GM06990 (cell line): ENCODE measurements at regions not wholly inside any gene's neighbourhood (a gene's known extent, or its start where the extent isn't known, plus 50 kb on each side); places are given as distances from the start of the nearest gene placed in this dataset.

Source experiments
- DNase-seq: peaks from one replicate; pipeline ENCODE4 v3.0.0-alpha.2; 2011; ENCODE audit not compliant: insufficient read length; ENCODE audit errors: extremely low read depth
- H3K27me3 ChIP-seq: replicated peaks from 2 replicates; pipeline ENCODE4 v1.6.0; 2011; ENCODE audit warnings: low read length; ENCODE audit not compliant: control insufficient read depth, insufficient read depth
- H3K36me3 ChIP-seq: 2 replicates; pipeline ENCODE4 v1.5.1; 2011; ENCODE audit warnings: low read length; ENCODE audit not compliant: control insufficient read depth, insufficient read depth
- H3K4me3 ChIP-seq: replicated peaks from 2 replicates; pipeline ENCODE4 v1.5.1; 2011; ENCODE audit warnings: low read depth, mild to moderate bottlenecking, control low read depth, low read length
- CTCF ChIP-seq: IDR thresholded peaks from 2 replicates; pipeline ENCODE4 v1.5.1; 2011; ENCODE audit warnings: low read length, control low read depth, mild to moderate bottlenecking, inconsistent platforms; ENCODE audit not compliant: insufficient read depth, poor library complexity, severe bottlenecking

GRCh38 chr2:152858594-152859265 is 140.3 kb downstream of the ARL6IP6 start:
- no peak overlapping the region for H3K4me3 ChIP-seq
- H3K36me3 ChIP-seq: no peaks in the 10 kb centered on the region
- DNase-seq: no peak
- no peak for TF ChIP-seq CTCF
- no peaks in the 10 kb centered on the region for H3K27me3 ChIP-seq

GRCh38 chr2:152846697-152847470 is 128.5 kb downstream of the ARL6IP6 start:
- H3K27me3 ChIP-seq: no peaks in the 10 kb centered on the region
- no peak overlapping the region for H3K4me3 ChIP-seq
- TF ChIP-seq CTCF: no peak
- DNase-seq: no peak
- no peaks in the 10 kb centered on the region for H3K36me3 ChIP-seq

GRCh38 chr2:152835674-152836073 is 117.3 kb downstream of the ARL6IP6 start:
- Histone ChIP-seq H3K27me3 (no peaks in the 10 kb centered on the region), H3K4me3 (no peak overlapping the region), H3K36me3 (no peaks in the 10 kb centered on the region)
- no peak for TF ChIP-seq CTCF
- DNase-seq: no peak

GRCh38 chr2:152827944-152828343 is 109.5 kb downstream of the ARL6IP6 start:
- Histone ChIP-seq H3K4me3 (no peak overlapping the region), H3K27me3 (no peaks in the 10 kb centered on the region), H3K36me3 (no peaks in the 10 kb centered on the region)
- DNase-seq: no peak
- no peak for TF ChIP-seq CTCF

GRCh38 chr2:152826581-152827279 is 108.3 kb downstream of the ARL6IP6 start:
- H3K27me3 ChIP-seq: no peaks in the 10 kb centered on the region
- TF ChIP-seq CTCF: no peak
- DNase-seq: no peak
- no peaks in the 10 kb centered on the region for H3K36me3 ChIP-seq
- no peak overlapping the region for H3K4me3 ChIP-seq
